ENCODE measurements at regions not wholly inside any gene's neighbourhood (a gene's known extent, or its start where the extent isn't known, plus 50 kb on each side); places are given as distances from the start of the nearest gene placed in this dataset.
"Not testable (repeated sequence)": the region's sequence is repeated elsewhere in the genome, so short reads cannot be mapped to it uniquely, and the experiment has no call there.

DNA sequence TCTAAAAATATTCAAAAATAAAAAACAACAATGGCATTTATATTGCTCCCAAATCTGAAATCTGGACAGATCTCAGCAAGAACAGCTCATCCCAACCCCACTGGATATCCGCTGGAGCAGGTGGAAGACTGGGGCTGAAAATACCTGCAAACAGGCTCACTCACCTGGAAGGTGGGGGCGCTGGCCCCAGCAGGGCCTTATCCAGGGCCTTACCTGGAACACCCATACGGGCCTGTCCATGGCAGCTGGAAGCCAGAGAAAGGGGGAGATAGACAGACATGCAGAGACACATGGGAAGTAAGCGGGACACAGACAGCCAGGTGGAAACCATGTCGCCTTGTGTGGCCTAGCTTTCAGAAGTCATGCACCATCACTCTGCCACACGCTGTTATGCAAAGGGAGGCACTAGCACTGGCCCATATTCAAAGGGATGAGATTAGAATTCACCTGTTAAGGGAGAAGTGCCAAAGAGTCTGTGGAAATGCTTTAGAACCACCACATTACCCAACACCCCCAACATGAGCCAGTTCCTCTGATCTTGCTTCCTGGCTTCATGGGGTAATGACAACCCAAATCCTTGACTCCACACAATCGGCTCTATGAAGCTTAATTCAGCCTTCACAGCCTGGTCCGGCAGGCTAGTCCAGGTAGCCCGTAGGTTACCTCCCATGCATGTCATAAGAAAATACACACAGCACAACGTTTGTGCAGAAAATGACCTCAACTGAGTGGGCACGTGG is 99.0 kb upstream of the CDYL start:
- DNase-seq (ENCODE audit: low read depth), result no peak

DNA sequence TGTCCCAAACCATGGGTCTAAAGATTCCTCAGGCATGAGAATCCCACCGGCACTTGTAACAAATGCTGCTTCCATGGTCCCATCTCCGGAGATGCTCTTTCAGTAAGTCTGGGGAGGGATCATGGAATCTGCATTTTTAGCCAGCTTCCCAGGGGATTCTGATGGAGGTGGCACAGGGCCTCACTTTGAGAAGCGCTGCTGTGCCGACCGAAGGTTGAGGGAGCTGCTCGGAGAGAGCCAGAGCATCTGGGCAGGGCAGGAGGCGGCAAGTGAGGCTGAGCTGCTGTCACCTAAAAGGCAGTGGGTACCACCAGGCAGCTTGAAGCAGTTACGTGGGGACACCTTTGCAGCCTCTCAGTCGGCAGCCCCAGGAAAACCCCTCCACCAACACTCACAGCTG is 100.2 kb upstream of the CDYL start:
- no peak for DNase-seq (ENCODE audit: low read depth)

DNA sequence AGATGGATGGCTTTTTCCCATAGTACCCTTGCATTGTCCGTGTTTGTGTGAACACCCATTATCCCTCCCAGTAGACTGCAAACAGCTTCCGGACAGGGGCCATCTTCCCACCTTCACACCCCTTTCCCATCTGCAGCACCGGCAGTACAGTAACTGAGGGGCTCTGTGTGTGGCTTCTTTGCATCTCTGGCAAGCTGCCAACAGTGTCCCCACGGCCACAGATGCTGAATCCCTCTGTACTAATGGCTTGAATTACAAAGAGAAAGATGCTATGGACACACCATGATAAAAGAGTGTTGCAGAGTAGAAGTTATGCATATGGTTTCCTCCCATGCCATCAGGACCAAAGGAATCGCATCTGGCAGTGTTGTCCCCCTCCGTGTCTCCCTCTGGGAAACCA is 101.1 kb upstream of the CDYL start:
- no peak for DNase-seq (ENCODE audit: low read depth)

DNA sequence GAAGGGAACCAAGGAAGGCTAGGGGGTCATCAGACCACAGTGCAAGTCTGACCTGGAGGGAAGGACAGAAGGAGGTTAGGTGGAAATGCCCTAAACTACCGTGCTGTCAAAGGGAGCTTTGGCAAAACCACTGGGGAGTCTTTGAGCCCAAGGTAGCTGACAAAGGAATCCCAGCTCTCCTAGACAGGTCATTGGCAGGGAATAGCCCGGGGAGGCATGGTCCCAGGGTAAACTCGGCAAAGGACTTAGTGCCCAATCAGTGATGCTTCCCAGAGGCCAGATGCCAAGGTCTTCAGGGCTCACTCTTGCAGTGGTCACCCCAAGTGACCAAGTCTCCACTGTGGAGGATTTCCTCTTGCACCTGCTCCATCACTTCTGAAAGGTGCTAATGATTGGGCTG is 102.3 kb upstream of the CDYL start:
- no peak for DNase-seq (ENCODE audit: low read depth)

DNA sequence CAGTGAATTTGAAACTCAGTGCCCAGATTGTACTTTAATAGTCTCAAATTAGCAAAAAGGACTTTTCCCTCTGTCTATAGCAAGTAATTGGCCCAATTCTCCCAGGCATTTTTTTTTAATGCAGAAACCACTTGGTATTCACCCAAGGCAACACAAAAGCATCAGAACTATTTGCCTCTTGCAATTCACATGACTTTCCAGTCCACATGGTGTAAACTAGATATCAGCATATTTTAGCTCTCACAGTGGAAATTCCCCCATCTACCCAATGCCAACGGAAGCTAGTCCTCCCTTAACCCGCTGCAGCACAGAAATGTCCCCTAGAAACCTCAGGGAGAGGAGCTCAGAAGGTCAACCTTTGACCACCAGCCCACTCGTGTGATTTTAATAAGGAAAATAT is 103.4 kb upstream of the CDYL start:
- DNase-seq (ENCODE audit: low read depth), result no peak

DNA sequence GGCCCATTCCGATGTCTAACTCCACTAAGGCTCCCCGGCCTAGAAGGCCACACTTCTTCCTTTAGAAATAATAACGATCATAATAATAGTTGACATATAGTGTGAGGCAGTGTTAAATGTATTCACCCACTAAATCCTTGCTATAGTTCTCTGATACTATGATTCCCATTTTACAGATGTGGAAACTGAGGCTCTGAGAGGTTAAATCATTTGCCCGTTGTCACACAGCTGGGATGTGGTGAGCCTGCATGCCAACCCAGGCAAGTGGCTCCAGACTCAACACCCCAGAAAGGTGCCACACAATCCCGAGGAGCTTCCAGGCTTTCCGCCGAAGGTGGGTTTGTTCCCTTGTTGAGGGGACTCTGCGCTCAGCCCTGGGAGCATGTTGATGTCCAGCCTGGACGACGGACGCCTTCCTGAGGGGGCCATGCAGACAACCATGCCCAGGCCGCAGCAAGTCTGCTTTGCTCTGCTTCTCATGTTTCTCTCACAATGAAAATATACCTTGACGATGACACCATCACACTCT is 104.6 kb upstream of the CDYL start:
- no peak for DNase-seq (ENCODE audit: low read depth)

DNA sequence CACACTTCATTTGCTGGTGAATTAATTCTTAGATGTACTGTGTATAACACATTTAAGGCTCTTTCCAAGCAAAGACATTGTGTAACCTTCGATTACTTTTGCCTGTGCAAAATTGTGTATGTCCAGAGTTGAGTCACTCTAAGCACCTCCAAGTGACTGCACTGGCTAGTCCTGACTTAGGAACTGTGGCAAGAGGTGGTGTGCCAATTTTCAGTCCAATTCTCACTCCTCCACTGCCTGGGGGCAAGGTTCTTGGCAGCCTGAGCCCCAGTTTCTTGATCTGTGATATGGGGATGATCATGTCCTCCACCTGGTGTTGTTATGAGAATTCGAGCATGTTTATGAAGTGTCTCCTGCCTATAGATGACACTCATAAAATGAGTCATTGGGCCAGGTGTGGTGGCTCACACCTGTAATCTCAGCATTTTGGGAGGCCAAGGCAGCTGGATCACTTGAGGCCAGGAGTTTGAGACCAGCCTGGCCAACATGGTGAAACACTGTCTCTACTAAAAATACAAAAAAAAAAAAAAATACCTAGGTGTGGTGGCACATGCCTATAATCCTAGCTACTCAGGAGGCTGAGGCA is 105.3 kb upstream of the CDYL start:
- DNase-seq (ENCODE audit: low read depth), result no peak

DNA sequence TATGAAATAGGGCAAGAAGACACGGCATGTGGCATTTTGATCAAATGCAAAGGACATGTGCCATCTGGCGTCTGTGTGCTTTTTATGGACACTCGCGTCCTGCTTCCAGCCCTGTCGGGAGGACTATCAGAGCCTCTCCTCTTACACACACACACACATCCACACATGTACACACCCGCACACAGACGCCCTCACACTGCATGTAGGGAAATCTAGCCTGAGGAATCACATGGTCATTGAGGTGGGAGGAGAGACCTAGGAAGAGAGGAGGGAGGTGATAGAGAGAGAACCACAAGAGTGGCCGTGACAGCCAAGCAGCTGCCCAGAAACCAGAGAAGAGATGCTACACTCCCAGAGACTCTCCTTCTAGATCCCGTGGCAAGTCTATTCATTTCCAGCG is 105.9 kb upstream of the CDYL start:
- DNase-seq (ENCODE audit: low read depth), result no peak

DNA sequence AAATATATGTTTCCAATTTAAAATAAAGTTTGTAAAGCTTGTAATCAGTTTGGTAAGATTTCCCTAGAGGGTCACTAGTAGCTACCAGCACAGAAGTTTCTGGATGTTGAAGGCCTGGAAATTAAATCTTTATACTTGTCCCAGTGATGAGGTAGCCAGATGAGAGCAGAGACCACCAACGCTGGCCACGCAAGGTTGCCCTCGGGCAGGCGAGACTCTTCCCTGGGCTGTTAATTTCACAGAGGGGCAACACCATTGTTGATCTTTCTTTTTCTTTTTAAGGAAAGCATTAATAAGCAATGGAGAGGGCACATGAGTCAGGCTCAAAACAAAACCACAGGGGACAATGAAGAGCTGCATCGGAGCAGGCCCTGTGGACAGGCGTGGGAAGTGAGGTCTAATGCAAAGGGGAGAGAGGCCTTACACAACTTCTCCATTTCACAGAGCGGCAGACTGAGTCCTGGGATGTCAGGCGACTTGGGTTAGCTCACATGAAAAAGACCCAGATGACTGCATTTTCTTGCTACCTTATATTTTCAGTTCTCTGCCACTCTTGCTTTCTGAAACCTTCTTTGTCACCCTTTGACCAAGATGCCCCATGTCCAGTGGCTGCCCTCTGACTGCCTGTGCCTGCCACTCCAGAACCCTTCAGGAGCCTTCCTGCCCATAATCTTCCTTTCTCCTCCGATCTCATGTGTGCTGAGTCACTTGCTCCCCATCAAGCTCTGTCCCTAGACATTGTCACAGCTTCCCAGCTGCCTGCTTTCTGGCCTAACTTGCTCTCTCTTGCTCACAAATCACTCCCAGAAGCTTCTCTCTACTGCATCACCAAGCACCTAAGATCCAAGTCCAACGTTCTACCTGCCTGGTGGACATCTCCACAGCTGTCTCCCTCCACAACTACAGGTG is 107.7 kb upstream of the CDYL start:
- no peak for DNase-seq (ENCODE audit: low read depth)

DNA sequence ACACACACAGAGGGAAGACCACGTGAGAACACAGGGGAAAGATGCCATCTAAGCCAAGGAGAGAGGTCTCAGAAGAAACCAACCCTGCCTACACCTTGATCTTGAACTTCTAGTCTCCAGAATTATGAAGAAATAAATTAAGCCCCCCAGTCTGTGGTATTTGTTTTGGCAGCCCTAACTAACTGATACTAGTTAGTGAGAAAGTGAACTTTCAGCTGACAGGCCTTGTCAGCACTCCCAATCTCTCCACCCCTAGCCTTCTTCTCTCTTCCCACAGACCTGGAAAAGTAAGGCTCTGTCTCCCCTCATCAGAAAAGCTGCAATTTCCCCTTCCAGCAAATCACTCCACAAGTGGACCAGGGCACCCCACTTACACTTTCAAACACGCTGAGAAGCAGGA is 108.6 kb upstream of the CDYL start:
- DNase-seq (ENCODE audit: low read depth), result no peak

DNA sequence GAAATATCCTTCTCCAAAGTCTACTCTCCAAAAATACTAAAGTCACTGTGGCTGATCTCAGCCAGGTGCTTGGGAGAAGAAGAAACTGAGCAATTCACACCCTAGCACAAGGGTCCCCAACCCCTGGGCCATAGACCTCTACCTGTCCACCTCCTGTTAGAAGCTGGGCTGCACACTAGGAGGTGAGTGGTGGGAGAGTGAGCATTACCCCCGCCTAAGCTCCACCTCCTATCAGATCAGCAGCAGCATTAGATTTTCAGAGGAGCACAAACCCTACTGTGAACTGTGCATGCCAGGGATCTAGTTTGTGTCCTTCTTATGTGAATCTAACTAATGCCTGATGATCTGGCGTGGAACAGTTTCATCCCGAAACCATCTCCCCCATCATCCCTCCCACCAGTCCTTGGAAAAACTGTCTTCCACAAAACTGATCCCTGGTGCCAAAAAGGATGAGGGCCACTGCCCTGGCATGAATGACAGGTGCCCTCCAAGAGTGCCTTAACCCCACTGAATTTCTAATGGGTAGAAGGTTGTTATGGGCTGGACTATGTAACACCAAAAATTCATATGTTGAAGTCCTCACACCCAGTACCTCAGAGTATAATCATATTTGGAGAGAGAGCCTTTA is 109.2 kb upstream of the CDYL start:
- no peak for DNase-seq (ENCODE audit: low read depth)

DNA sequence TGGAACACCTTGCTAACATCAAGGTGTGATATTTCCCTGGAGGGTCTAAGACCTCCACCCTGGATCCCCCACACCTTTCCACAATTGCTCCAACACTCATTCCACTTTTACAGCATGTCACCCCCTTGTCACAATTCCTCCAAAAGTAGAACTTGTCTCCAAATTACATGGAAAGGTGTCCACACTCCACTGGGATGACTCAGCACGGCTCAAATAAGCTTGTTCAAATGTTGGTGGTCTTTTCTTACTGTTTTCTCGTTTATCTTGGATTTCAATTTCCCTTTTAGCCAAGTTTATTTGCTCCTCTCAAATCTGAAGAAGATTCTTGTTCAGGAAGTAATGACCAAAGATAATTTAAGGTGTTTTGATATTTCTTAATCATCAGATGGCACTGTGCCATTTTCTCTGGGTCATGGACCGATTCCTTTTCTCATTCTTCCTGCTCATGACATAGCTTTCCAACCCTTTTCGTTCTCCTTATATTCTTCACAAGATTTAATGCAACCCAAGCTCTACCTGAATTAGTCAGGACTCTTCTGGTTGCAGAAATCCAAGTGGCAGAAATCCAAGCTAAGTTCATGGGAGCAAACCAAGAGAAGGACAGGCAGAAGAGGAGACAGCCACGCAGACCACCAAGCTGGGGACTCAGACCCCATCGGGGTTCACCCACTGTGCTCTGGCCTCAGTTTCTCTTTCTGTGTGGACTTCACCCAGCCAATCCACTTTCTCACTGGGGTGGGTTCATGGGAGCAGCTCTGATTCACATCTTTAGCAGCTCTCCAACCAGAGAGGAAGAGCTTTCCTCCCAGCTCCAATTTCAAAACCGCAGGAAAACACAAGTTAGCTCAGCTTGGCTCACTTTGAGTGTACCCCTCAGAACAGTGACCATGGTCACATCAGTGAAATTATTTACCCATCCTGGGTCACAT is 110.5 kb upstream of the CDYL start:
- DNase-seq (ENCODE audit: low read depth), result no peak

DNA sequence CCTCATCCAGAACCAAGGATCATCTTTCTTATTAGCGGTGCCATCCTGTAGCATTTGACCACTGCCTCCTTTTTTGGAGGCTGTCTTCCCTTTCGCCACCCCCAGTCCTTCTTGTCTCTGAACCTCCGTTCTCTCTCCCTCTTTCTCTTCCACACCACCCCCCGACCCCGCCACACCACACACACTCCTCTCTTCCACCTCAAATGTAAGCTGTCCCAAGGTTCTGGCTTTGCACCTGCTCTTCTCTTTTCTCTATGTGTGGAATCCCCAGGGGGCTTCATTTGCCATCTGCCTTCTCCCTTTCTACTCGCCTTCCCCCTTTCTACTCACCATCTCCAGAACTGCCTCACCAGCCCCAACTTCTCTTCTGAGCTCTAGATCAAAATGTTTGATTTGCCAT is 111.3 kb upstream of the CDYL start:
- no peak for DNase-seq (ENCODE audit: low read depth)

DNA sequence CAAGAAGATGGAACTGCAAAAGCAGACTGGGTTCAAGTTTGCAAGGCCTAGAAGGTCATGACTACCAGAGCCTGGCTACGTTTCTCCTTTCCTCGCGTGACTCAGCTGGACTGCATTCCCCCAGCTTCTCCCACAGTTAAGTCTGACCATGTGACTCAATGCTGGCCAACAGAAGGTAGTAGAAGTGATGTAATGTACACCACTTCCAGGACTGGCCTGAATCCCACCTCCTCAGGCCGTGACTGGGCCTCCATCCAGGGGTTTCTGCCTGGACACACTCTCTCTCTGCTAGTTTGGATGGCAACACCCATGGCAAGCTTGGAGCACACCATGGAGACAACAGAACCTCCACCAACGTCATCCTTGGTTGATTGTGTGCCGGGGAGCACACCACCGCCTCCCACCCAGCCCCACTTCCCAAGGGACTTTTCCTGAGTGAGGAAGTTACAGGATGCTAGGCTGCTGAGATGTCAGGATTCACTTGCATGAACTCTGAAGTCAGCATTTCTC is 112.0 kb upstream of the CDYL start:
- DNase-seq (ENCODE audit: low read depth), result no peak

DNA sequence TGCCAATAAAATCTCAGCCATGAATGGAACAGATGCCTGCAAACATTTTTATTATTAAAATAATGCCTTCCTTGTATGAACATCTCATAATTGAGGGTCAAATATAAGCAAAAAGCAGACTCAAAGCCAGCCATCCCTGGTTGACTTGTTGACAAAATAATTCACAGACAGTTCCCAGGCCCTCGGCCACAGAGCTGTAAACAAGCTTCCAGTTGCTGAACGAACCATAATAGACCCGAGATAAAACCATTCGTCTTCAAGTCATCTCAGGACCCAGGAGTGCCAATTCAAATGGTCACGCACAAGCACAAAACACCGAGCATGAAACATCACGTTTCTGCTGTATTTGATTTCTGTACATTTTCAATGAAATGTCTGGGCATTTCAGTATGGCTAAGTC is 113.3 kb upstream of the CDYL start:
- DNase-seq (ENCODE audit: low read depth), result no peak

DNA sequence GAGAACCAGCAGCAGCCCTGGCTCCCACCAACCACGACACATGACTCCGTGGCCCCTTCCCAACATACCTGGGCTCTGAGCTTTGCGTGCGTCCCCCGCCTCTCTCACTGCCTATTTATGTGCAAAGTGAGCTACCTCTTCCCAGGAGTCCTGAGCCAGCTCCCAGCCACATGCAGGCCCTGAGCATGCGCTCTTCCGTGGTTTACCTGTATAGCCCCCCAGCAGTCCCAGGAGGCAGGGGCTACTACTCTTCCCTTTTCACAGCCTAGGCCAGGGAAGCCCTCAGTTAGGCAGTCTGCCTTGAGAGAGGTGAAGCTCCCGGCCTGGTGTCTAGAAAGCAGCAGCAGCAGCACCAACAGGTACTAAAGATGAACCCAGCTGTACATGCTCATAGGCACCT is 114.8 kb upstream of the CDYL start:
- no peak for DNase-seq (ENCODE audit: low read depth)

DNA sequence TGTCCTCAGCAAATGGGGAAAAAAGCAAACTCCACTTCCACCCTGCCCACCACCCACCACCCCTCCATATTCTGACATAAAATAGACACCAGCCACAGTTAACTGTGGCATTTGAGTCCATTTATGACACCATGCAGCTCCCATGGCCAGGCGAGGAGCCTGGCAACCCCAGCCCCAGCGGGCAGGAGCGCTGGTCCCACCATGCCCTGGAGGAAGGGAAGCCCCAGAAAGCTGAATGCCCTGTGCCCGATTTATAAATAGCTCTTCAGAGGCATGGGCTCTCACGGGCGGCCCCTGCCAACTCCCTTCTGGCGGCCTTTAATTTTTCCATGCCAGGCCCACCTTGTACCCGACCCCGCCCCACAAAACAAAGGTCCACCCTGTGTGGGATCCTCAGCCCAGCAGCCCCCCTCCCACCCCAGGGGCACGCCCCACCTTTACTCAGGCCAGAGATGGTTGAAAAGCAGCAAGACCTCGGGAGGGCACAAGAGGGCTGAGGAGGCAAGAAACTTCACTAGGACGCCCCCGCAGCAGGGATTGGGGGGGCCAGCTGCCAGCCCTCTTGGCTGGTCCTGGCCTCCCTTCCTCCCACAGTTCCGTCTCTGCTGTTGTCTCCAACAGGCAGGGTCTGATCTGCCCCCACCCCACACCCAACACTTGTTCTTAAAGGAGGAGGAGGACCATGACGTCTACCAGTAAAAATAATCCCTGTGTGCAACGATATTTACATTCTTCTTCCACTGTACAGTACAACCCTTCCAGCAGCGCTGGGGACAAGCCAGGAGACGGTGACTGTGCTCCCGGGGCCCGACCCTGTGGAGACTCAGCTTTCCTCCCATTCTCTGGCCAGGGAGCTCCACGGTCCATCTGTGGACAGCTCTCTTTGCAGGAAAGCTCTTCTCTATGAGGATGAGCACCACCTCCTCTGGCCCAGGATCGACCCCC is 115.6 kb upstream of the CDYL start:
- no peak for DNase-seq (ENCODE audit: low read depth)

DNA sequence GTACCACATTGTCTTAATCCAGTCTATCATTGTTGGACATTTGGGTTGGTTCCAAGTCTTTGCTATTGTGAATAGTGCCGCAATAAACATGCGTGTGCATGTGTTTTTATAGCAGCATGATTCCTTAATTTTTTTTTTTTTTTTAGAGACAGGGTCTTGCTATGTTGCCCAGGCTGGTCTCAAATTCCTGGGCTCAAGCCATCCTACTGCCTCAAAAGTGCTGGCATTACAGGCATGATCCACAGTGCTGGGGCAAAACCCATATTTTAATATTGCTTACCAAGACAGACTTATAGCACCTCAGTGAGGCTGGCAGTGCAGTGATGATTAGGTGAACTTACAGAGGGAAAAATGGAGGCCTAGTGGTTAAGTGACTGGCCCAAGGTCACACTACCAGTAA is 116.5 kb upstream of the CDYL start:
- DNase-seq (ENCODE audit: low read depth), result not testable (repeated sequence)

DNA sequence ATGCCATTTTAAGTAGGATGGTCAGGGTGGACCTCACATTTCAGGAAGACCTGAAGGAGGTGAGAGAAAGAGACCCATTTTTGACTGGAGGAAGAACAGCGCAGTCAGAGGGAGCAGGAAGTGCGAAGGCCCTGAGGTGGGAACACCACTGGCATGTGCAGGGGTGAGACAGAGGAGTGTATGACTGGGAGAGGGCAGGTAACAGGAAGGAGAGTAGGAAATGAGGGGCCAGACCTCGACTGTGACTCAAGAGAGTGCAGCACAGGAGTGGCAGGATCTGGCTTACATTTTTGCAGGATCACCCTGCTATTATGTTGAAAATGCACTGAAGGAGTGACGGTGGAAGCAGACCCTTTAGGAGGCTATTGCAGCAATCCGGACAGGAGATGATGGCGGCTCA is 117.7 kb upstream of the CDYL start:
- DNase-seq (ENCODE audit: low read depth), result no peak

DNA sequence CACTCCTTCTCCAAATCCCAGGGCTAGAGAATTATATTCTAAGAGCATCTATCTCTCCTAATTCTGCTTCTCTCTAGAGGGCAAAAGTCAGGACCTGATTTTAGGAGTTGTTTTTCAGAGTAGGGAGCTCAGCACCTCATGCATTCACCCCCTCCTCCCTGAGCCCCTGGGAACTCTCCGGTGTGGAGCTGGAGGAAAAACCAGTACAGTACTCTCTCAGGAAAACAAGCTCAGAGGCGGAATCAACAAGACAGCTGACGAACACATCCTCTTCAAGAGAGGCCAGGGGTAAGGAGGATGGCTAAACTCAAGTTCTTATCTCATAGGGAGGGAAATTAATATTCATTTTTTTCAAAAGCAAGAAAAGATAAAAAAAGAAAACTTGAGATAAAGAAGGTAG is 120.1 kb upstream of the CDYL start:
- DNase-seq (ENCODE audit: low read depth), result no peak
